AG04450 (cell line): ENCODE measurements at regions not wholly inside any gene's neighbourhood (a gene's known extent, or its start where the extent isn't known, plus 50 kb on each side); places are given as distances from the start of the nearest gene placed in this dataset.
"Not testable (repeated sequence)": the region's sequence is repeated elsewhere in the genome, so short reads cannot be mapped to it uniquely, and the experiment has no call there.

Source experiments
- CTCF ChIA-PET: fragments of 300-600, 350-600 bp; formaldehyde crosslinking; extraction: SDS; loops from one replicate; lab custom pipeline; 2022; ENCODE audit warnings: antibody characterized with exemption, inconsistent platforms; lab: Charles Lee
- POLR2A ChIA-PET: fragments of 350-600 bp; formaldehyde crosslinking; extraction: SDS; loops from one replicate; lab custom pipeline; 2021; ENCODE audit warnings: antibody characterized with exemption, inconsistent platforms; lab: Yijun Ruan, JAX
- DNase-seq: peaks from one replicate; pipeline ENCODE4 v3.0.0-alpha.2; 2011; ENCODE audit warnings: low read depth, low spot score
- H3K27ac ChIP-seq: one replicate; pipeline ENCODE4 v1.5.1; 2012; ENCODE audit warnings: low read depth, low read length, control low read depth
- H3K27me3 ChIP-seq: one replicate; pipeline ENCODE4 v1.6.0; 2012; ENCODE audit warnings: low read length; ENCODE audit not compliant: control insufficient read depth, insufficient read depth
- H3K4me3 ChIP-seq: 2 replicates; pipeline ENCODE4 v1.5.1; 2011; ENCODE audit warnings: mild to moderate bottlenecking, low read depth, low read length, control low read depth
- H3K9me3 ChIP-seq: 2 replicates; pipeline ENCODE4 v1.5.1; 2012; ENCODE audit warnings: low read length; ENCODE audit not compliant: control insufficient read depth, insufficient read depth
- TF ChIP-seq, protein P1 (sequence below): IDR thresholded peaks from 2 replicates; pipeline ENCODE4 v1.5.1; 2011; ENCODE audit warnings: low read depth, low read length, control low read depth, inconsistent platforms

DNA sequence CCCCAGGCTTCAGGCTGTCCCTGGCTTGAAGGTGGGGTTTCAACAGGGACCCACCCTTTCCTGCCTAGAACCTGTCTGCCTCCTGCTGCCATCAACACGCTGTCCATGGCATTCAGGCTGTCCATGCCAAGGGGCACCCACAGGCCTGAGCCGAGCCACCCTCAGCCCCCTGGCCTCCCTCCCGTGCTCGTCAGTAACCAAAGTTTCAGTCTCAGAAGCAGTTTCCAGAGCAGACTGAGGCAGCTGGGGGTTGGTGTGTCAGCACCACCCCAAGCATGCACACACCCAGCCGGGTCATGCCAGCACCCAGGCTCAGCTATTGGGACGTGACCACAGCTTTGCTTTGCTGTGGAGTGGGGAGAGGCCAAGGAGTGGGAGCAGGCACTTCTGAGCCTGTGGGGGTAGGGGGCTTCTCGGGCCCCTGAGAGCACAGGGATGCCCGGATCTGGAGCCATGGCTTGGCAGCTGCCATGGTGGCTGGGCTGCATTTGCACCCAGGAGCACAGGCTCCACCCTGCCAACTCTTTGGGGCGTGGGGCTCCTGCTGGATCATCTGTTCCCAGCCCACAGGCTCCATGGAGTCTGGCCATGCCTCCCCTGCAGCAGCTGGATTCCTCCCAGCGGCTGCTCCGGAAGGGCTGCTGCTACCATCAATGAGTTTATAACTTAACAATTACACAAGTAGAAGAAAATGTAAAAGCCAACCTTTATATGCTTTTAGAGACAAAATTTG lies 314.5 kb upstream of the SEMA3C start:
- TF ChIP-seq, protein P1, sequence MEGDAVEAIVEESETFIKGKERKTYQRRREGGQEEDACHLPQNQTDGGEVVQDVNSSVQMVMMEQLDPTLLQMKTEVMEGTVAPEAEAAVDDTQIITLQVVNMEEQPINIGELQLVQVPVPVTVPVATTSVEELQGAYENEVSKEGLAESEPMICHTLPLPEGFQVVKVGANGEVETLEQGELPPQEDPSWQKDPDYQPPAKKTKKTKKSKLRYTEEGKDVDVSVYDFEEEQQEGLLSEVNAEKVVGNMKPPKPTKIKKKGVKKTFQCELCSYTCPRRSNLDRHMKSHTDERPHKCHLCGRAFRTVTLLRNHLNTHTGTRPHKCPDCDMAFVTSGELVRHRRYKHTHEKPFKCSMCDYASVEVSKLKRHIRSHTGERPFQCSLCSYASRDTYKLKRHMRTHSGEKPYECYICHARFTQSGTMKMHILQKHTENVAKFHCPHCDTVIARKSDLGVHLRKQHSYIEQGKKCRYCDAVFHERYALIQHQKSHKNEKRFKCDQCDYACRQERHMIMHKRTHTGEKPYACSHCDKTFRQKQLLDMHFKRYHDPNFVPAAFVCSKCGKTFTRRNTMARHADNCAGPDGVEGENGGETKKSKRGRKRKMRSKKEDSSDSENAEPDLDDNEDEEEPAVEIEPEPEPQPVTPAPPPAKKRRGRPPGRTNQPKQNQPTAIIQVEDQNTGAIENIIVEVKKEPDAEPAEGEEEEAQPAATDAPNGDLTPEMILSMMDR: no peak
- POLR2A ChIA-PET: no interaction called here
- Histone ChIP-seq H3K27me3 (no peaks in the 10 kb centered on the region), H3K4me3 (no peak overlapping the region), H3K27ac (no peak overlapping the region), H3K9me3 (peaks cover 6% of the 10 kb centered on the region; the same call in 1 of the 2 replicates)
- CTCF ChIA-PET: no interaction called here
- DNase-seq: no peak

DNA sequence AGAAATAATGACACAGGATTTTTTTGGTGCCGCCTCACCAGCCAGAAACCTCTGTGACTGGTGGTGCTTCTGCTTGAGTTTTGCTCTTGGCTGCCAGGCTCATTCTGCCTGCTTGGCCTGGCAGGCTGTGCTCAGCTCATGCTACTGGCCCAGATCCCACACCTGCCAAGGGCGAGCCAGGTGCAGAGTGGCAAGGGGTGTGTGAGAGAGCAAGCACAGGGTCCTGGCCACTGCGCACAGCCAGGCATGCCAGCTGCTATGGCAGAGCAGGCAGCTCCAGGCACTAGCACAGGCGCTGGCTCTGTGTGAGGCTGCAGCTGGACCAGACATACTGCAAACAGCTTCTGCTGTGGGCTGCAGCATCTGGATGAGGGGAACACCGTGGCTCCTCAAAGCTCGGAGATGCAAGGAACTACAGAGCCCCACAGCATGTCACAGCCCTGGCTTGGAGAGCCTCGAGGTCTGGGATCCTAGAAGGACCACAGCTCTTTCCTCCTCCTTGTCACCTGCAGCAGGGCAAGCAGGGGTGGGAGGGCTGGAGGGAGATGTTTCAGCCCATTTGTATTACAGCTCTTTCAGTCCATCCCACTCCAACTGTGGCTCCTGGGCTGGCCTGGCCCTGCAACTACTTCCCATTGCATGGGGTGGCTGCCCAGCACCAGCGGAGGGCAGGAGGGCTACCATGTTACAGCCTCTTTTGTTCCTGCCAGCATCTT lies 313.4 kb upstream of the SEMA3C start:
- POLR2A ChIA-PET: no interaction called here
- TF ChIP-seq, protein P1: no peak
- CTCF ChIA-PET: no interaction called here
- Histone ChIP-seq H3K27ac (no peak overlapping the region), H3K4me3 (no peak overlapping the region), H3K9me3 (peaks cover 6% of the 10 kb centered on the region; the same call in 1 of the 2 replicates), H3K27me3 (no peaks in the 10 kb centered on the region)
- no peak for DNase-seq

DNA sequence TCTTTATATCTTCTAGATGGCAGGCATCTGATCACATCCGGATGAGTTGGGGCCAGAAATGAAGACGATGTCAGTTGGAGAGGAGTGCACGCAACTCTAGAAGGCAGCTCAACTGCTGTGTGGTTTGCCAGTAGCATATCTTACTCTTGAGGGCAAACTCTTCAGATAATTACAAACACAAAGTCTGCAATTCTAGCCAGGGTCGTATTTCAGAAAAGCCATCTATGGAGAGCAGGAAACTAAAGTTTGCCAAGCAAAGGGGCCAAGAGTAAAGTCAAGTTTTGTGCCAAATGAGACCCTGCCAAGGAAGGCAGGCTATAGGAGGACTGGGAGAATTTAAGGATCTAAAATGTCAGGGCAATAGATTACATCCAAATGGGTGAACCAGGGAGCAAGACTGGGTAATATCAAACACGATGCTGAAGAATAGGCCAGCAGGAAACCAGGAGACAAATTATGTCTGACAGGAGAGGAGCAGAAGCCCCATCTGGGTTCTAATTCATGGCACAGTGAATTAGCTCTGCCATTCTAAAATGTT lies 312.5 kb upstream of the SEMA3C start:
- DNase-seq: no peak
- POLR2A ChIA-PET: no interaction called here
- H3K27ac ChIP-seq: no peak overlapping the region
- peaks cover 6% of the 10 kb centered on the region; the same call in 1 of the 2 replicates for H3K9me3 ChIP-seq
- CTCF ChIA-PET: no interaction called here
- H3K4me3 ChIP-seq: no peak overlapping the region
- no peaks in the 10 kb centered on the region for H3K27me3 ChIP-seq
- TF ChIP-seq, protein P1: no peak

DNA sequence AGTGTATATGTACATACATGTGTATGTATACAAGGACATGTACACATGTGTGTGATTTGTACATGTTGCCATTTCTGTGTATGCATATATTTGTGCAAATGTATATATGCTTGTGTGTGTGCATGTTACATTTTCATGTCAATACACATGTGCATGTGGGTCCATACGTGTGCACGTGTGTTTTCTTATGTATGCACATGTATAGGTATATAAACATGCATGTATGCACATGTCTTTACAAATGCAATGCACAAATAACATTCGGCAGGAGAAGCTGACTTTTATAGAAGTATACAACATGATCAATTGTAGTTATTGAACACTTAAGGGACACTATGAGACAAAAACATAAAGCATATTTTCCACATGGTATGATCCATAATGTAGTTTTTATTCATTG lies 307.4 kb upstream of the SEMA3C start:
- ChIA-PET POLR2A (no interaction called here), CTCF (no interaction called here)
- TF ChIP-seq, protein P1: no peak
- no peak overlapping the region for H3K4me3 ChIP-seq
- no peak overlapping the region for H3K27ac ChIP-seq
- no peak for DNase-seq
- 0 out of 2 replicates have a peak, but pooled peaks cover 6% of the 10 kb centered on the region for H3K9me3 ChIP-seq
- no peaks in the 10 kb centered on the region for H3K27me3 ChIP-seq

DNA sequence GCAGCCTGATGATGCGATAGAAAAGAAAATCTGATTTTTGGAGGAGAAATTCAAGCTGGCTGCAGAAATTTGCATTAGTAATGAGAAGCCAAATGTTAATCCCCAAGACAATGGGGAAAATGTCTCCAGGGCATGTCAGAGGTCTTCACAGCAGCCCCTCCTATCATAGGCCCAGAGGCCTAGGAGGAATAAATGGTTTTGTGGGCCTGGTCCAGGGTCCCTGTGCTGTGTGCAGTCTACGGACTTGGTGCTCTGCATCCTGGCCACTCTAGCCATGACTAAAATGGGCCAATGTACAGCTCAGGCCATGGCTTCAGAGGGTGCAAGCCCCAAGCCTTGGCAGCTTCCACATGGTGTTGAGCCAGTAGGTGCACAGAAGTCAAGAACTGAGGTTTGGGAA lies 303.8 kb upstream of the SEMA3C start:
- H3K9me3 ChIP-seq, POLR2A ChIA-PET, CTCF ChIA-PET, H3K4me3 ChIP-seq, H3K27ac ChIP-seq, H3K27me3 ChIP-seq, DNase-seq: not testable (repeated sequence)
